WTC11 (cell line): ENCODE measurements at regions not wholly inside any gene's neighbourhood (a gene's known extent, or its start where the extent isn't known, plus 50 kb on each side); places are given as distances from the start of the nearest gene placed in this dataset.

Experiments
- ATF1 ChIP-seq: sonication (generic); formaldehyde crosslinking; IDR thresholded peaks from 2 replicates; pipeline ENCODE4 v1.8.1; 2023; ENCODE audit warnings: mild to moderate bottlenecking, moderate library complexity, missing genetic modification reagents
- CREB1 ChIP-seq: sonication (generic); formaldehyde crosslinking; IDR thresholded peaks from 2 replicates; pipeline ENCODE4 v1.8.0; 2023; ENCODE audit warnings: mild to moderate bottlenecking, missing genetic modification reagents
- NFE2L1 ChIP-seq: sonication (generic); formaldehyde crosslinking; IDR thresholded peaks from 2 replicates; pipeline ENCODE4 v1.8.1; 2023; ENCODE audit warnings: missing genetic modification reagents
- ZNF263 ChIP-seq: sonication (generic); formaldehyde crosslinking; IDR thresholded peaks from 2 replicates; pipeline ENCODE4 v1.8.1; 2022; ENCODE audit warnings: low read depth, mild to moderate bottlenecking, moderate library complexity, missing genetic modification reagents
- TF ChIP-seq, protein P1 (sequence below): fragments of 200-600 bp; IDR thresholded peaks from 2 replicates; pipeline ENCODE4 v1.8.0; 2022; ENCODE audit warnings: antibody characterized with exemption
- TF ChIP-seq, protein P2 (sequence below): fragments of 250-450 bp; sonication (Bioruptor Pico); IDR thresholded peaks from 2 replicates; pipeline ENCODE4 v1.8.0; 2021; ENCODE audit warnings: mild to moderate bottlenecking
- TF ChIP-seq, protein P3 (sequence below): sonication (generic); formaldehyde crosslinking; IDR thresholded peaks from 2 replicates; pipeline ENCODE4 v1.8.0; 2022; ENCODE audit warnings: mild to moderate bottlenecking, missing genetic modification reagents
- TF ChIP-seq, protein P4 (sequence below): sonication (generic); formaldehyde crosslinking; IDR thresholded peaks from 2 replicates; pipeline ENCODE4 v1.8.1; 2023; ENCODE audit warnings: mild to moderate bottlenecking, missing genetic modification reagents, borderline replicate concordance

DNA sequence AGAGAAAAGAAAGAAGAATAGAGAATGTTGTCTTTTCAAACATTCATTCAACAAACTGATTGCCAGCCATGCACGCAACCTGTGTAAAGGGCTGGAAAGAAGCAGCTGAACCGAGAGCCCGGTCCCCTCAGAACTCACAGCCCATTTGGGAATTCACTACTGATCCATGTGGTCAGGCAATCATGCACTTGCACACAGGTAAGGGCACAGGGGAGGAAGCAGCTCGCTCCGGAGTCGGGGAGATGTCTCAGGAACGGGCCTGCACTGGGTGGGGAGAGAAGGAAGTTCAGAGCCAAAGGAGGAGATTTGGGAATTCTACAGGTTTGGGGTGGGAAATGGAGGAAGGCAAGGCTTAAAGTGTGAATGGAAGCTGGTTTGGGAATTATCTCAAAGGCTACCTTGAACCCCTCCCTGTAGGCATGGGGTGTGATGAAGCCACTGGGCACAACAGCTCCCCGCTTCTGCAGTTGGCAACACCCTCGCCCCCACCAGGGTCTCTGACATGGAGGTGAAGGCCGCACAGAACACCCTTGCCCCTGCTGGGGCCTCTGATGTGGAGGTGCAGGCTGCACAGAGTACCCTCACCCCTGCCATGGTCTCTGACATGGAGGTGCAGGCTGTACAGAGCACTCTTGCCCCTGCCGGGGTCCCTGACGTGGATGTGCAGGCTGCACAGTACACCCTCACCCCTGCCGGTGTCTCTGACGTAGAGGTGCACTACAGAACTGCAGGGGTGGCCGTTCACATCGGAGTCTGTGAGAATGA is 194.4 kb upstream of the RNF32 start:
- TF ChIP-seq, protein P1, sequence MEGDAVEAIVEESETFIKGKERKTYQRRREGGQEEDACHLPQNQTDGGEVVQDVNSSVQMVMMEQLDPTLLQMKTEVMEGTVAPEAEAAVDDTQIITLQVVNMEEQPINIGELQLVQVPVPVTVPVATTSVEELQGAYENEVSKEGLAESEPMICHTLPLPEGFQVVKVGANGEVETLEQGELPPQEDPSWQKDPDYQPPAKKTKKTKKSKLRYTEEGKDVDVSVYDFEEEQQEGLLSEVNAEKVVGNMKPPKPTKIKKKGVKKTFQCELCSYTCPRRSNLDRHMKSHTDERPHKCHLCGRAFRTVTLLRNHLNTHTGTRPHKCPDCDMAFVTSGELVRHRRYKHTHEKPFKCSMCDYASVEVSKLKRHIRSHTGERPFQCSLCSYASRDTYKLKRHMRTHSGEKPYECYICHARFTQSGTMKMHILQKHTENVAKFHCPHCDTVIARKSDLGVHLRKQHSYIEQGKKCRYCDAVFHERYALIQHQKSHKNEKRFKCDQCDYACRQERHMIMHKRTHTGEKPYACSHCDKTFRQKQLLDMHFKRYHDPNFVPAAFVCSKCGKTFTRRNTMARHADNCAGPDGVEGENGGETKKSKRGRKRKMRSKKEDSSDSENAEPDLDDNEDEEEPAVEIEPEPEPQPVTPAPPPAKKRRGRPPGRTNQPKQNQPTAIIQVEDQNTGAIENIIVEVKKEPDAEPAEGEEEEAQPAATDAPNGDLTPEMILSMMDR, result no peak
- TF ChIP-seq NFE2L1 (CRISPR knock-in tag) (no peak), ZNF263 (CRISPR knock-in tag) (no peak), CREB1 (CRISPR knock-in tag) (no peak), ATF1 (CRISPR knock-in tag) (no peak)
- TF ChIP-seq, protein P2, sequence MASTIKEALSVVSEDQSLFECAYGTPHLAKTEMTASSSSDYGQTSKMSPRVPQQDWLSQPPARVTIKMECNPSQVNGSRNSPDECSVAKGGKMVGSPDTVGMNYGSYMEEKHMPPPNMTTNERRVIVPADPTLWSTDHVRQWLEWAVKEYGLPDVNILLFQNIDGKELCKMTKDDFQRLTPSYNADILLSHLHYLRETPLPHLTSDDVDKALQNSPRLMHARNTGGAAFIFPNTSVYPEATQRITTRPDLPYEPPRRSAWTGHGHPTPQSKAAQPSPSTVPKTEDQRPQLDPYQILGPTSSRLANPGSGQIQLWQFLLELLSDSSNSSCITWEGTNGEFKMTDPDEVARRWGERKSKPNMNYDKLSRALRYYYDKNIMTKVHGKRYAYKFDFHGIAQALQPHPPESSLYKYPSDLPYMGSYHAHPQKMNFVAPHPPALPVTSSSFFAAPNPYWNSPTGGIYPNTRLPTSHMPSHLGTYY (CRISPR knock-in tag), result no peak
- TF ChIP-seq, protein P3, sequence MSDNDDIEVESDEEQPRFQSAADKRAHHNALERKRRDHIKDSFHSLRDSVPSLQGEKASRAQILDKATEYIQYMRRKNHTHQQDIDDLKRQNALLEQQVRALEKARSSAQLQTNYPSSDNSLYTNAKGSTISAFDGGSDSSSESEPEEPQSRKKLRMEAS (CRISPR knock-in tag), result no peak
- TF ChIP-seq, protein P4, sequence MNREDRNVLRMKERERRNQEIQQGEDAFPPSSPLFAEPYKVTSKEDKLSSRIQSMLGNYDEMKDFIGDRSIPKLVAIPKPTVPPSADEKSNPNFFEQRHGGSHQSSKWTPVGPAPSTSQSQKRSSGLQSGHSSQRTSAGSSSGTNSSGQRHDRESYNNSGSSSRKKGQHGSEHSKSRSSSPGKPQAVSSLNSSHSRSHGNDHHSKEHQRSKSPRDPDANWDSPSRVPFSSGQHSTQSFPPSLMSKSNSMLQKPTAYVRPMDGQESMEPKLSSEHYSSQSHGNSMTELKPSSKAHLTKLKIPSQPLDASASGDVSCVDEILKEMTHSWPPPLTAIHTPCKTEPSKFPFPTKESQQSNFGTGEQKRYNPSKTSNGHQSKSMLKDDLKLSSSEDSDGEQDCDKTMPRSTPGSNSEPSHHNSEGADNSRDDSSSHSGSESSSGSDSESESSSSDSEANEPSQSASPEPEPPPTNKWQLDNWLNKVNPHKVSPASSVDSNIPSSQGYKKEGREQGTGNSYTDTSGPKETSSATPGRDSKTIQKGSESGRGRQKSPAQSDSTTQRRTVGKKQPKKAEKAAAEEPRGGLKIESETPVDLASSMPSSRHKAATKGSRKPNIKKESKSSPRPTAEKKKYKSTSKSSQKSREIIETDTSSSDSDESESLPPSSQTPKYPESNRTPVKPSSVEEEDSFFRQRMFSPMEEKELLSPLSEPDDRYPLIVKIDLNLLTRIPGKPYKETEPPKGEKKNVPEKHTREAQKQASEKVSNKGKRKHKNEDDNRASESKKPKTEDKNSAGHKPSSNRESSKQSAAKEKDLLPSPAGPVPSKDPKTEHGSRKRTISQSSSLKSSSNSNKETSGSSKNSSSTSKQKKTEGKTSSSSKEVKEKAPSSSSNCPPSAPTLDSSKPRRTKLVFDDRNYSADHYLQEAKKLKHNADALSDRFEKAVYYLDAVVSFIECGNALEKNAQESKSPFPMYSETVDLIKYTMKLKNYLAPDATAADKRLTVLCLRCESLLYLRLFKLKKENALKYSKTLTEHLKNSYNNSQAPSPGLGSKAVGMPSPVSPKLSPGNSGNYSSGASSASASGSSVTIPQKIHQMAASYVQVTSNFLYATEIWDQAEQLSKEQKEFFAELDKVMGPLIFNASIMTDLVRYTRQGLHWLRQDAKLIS (CRISPR knock-in tag), result no peak
